Activated naive CD4-positive, alpha-beta T cell treated with anti-CD3 and anti-CD28 coated beads, Interleukin-2, amount 50 U/mL, for 24 hours (primary cell): ENCODE measurements at regions not wholly inside any gene's neighbourhood (a gene's known extent, or its start where the extent isn't known, plus 50 kb on each side); places are given as distances from the start of the nearest gene placed in this dataset.

Source experiments
- H3K27ac Mint-ChIP-seq: one replicate; pipeline ENCODE4 v1.8.0; 2021; ENCODE audit warnings: mild to moderate bottlenecking, mixed read lengths
- H3K27me3 Mint-ChIP-seq: one replicate; pipeline ENCODE4 v1.8.0; 2021; ENCODE audit warnings: mixed read lengths
- H3K36me3 Mint-ChIP-seq: one replicate; pipeline ENCODE4 v1.8.0; 2021; ENCODE audit warnings: mixed read lengths
- H3K4me1 Mint-ChIP-seq: one replicate; pipeline ENCODE4 v1.8.0; 2021; ENCODE audit warnings: mixed read lengths
- H3K4me3 Mint-ChIP-seq: one replicate; pipeline ENCODE4 v1.8.0; 2021; ENCODE audit warnings: mild to moderate bottlenecking, mixed read lengths
- H3K9me3 Mint-ChIP-seq: one replicate; pipeline ENCODE4 v1.8.0; 2021; ENCODE audit warnings: mixed read lengths

DNA sequence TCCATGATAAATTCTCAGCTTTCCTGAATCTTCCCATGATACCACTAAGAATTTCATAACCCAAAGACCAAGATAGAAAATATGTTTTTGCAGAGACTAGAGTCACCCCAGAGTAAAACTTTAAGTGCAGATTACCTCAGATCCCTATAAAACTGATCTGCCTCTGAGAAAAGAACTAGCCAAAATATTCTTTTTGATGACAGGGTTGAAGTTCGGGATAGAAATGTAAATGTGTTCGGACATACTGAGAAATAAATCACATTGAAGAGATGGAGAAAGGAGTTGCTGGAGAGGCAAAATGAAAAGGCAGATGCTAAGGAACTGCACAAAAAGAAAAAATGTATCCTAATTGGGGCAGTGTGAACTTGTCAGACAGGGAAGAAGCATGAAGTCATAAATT is 501.8 kb downstream of the ANKRD50 start:
- no peak overlapping the region for H3K4me3 Mint-ChIP-seq
- no peaks in the 10 kb centered on the region for H3K36me3 Mint-ChIP-seq
- H3K9me3 Mint-ChIP-seq = peaks cover 8% of the 10 kb centered on the region
- no peaks in the 10 kb centered on the region for H3K27me3 Mint-ChIP-seq
- H3K4me1 Mint-ChIP-seq = no peaks in the 10 kb centered on the region
- no peak overlapping the region for H3K27ac Mint-ChIP-seq

DNA sequence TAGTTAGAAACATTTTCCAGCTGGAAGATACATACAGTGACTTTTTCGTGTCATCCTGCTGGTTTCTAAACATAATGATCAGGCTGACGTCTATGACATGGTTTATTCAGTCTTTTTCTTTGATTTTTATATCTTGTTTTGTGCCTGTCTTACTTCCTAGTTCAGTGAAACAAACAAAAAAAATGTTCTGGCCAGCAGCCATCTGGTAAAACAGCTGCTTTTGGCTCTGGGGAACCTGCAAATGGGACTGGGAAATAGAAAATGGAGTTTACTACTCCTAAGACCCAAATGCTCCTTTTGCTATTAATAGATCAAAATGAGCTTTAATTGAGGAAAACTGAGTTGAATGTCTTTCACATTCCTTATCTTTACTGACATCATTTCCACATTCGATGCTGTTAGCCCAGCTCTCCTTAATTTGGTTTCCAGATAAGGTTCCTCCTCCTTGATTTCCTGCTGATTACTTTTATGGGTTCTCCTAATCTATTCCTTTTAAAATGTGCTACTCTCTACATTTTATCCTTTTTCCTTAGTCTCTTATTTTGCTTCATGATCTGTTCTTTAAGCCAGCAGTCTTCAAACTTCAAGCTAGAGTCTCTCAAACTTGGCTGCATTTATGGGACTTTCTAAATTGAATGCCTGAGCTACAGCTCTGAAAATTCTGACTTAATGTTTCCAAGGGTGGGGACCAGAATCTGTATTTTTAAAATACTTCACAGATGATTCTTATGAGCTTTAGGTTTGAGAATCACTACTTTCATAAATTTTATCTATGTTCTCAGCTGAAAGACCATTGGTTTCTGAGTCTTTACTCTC is 499.5 kb downstream of the ANKRD50 start:
- H3K4me3 Mint-ChIP-seq = no peak overlapping the region
- no peaks in the 10 kb centered on the region for H3K4me1 Mint-ChIP-seq
- no peak overlapping the region for H3K27ac Mint-ChIP-seq
- H3K9me3 Mint-ChIP-seq = peaks cover 8% of the 10 kb centered on the region
- no peaks in the 10 kb centered on the region for H3K27me3 Mint-ChIP-seq
- H3K36me3 Mint-ChIP-seq = no peaks in the 10 kb centered on the region

DNA sequence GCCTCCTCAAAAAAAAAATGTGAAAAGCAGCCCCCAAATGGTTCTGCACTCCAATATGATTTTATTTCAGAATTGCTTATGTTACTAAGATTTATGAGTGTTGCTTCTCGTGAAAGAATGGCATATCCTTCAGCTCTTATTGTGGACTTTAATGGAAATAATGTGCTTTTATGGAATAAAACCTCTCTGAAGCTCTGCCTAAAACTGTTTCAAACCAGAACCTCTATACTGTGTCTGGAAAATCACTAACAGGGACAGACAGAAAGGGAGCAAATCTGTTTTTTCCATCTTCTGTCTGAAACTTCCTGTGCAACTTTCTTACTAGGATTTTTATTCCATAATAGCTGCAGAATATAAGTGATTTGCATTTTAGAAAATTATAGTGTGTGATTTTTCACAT is 493.1 kb downstream of the ANKRD50 start:
- H3K4me1 Mint-ChIP-seq = no peaks in the 10 kb centered on the region
- H3K36me3 Mint-ChIP-seq = no peaks in the 10 kb centered on the region
- H3K27me3 Mint-ChIP-seq = no peaks in the 10 kb centered on the region
- H3K9me3 Mint-ChIP-seq = peaks cover 8% of the 10 kb centered on the region
- H3K4me3 Mint-ChIP-seq = no peak overlapping the region
- no peak overlapping the region for H3K27ac Mint-ChIP-seq

DNA sequence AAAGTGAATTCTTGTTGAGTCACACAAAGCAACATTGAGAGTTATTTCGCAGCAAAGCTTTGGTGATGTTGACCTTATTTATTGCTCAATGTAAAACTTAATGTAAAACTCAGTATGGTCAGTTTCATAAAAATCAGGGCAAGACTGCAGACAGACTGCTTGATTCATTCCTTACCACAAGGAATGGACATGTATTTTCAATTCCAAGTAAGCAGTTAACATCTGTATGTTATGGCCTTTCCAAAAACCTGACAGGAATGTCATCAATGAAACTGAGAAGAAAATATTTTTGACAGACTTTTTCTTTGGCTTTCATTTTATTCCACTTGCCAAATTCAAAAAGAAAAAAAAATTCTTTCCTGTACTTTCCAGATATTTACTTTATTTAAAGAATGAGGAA is 488.3 kb downstream of the ANKRD50 start:
- Mint-ChIP-seq H3K27ac (no peak overlapping the region), H3K4me3 (no peak overlapping the region), H3K36me3 (peaks cover 2% of the 10 kb centered on the region), H3K9me3 (no peaks in the 10 kb centered on the region), H3K4me1 (no peaks in the 10 kb centered on the region), H3K27me3 (no peaks in the 10 kb centered on the region)

DNA sequence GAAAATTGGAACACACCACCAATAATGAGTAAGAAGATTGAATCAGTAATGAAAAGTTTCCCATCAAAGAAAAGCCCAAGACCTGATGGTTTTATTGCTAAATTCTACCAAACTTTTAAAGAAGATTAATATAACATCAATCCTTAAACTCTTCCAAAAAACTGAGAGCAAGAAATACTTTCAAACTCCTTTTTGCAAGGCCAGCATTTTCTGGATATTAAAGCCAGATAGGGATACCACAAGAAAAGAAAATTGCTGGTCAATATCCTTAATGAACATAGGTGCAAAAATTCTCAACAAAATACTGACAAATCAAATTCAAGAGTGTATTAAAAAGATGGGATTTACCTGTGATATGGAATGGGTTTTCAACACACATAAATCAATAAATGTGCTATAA is 484.6 kb downstream of the ANKRD50 start:
- no peaks in the 10 kb centered on the region for H3K9me3 Mint-ChIP-seq
- no peaks in the 10 kb centered on the region for H3K4me1 Mint-ChIP-seq
- H3K27me3 Mint-ChIP-seq = no peaks in the 10 kb centered on the region
- no peak overlapping the region for H3K4me3 Mint-ChIP-seq
- H3K27ac Mint-ChIP-seq = no peak overlapping the region
- H3K36me3 Mint-ChIP-seq = peaks cover 2% of the 10 kb centered on the region

DNA sequence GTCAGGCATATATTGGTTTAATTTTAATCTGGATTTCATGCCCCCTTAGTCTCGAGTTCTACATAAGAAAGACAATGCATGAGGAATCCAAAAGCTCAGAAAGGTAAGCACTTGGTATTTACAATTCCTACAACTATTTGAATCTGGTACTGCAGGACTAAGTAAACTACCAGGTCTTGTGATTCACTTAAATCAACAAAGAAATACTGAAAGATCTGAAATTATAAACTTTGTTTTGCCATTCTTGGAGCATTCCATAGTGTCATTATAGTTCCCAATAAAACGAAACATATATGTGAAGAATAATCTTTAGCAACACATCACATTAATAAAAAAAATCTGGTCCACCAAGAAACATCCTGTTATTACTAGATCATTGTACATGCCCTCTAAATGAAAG is 482.3 kb downstream of the ANKRD50 start:
- H3K27me3 Mint-ChIP-seq = no peaks in the 10 kb centered on the region
- H3K4me3 Mint-ChIP-seq = no peak overlapping the region
- H3K9me3 Mint-ChIP-seq = no peaks in the 10 kb centered on the region
- H3K36me3 Mint-ChIP-seq = peaks cover 2% of the 10 kb centered on the region
- H3K4me1 Mint-ChIP-seq = no peaks in the 10 kb centered on the region
- H3K27ac Mint-ChIP-seq = no peak overlapping the region

DNA sequence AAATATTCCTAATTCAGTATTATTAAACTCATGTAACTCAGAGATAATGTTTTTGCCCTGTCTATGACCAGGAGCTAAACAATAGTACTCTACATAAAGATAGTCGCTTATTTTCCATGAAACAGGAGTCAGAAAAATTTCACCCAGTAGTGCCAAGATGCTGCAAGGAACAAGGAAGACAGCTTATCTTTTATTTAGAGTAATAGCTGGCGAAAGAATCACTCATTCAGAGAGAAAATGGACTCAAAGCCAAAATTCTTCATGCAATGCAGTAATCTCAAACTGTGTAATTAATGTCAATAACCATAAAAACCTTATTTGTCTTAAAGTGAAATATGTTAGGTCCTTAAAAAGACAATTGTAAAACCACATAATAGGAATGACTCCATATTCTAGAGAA is 477.8 kb downstream of the ANKRD50 start:
- H3K9me3 Mint-ChIP-seq = no peaks in the 10 kb centered on the region
- H3K36me3 Mint-ChIP-seq = no peaks in the 10 kb centered on the region
- no peak overlapping the region for H3K27ac Mint-ChIP-seq
- no peak overlapping the region for H3K4me3 Mint-ChIP-seq
- no peaks in the 10 kb centered on the region for H3K4me1 Mint-ChIP-seq
- H3K27me3 Mint-ChIP-seq = no peaks in the 10 kb centered on the region

DNA sequence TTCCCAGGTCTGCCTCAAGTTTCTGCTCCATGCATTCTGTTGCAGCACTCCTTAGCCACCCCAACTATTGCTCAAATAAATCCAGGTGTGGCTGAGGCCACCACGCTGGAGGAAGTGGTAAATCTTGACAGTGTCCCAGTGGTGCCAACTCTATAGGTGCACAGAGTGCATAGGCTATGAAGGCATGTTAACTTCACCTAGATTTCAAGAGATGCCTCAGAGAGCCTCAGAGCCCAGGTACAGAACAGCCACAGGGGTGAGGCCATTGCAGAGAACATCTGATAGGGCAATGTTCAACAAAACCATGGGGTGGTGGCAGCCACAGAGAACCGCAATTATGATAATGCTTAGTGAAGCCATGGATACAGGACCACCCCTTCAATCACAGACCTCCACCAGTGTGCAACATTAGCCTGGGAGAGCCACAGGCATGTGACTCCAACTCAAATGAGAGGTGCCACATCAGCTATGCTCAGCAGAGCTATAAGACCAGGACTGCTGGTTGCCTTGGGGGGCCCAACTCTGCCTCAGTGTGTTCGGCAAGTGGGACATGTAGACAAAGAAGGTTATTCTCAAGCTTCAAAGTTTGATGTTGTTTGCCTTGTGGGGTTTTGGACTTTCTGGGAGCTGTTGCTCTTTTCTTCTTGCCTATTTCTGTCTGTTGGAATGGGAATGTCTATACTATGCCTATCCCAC is 468.7 kb downstream of the ANKRD50 start:
- no peak overlapping the region for H3K27ac Mint-ChIP-seq
- no peaks in the 10 kb centered on the region for H3K27me3 Mint-ChIP-seq
- no peaks in the 10 kb centered on the region for H3K4me1 Mint-ChIP-seq
- H3K36me3 Mint-ChIP-seq = no peaks in the 10 kb centered on the region
- H3K4me3 Mint-ChIP-seq = no peak overlapping the region
- H3K9me3 Mint-ChIP-seq = no peaks in the 10 kb centered on the region

DNA sequence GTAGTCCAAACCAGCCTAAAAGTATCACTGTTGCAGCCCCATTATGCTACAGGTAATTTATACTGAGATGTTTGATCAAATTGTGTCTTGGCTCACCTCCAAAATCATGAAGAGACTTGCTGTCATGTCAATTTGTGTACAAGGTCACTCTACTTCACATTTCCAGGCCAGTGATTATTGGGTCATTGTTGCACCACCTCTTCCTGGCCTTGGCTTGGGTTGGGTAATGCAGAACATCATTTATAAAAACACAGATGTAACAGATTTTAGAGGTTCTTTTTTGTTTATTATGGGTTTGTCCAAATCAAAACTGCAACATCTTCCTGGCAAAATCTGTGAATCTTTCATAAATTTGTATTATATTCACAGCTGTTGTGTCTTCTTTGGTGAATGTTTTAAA is 459.5 kb downstream of the ANKRD50 start:
- Mint-ChIP-seq H3K27ac (no peak overlapping the region), H3K27me3 (no peaks in the 10 kb centered on the region), H3K4me1 (no peaks in the 10 kb centered on the region), H3K36me3 (no peaks in the 10 kb centered on the region), H3K4me3 (no peak overlapping the region), H3K9me3 (no peaks in the 10 kb centered on the region)

DNA sequence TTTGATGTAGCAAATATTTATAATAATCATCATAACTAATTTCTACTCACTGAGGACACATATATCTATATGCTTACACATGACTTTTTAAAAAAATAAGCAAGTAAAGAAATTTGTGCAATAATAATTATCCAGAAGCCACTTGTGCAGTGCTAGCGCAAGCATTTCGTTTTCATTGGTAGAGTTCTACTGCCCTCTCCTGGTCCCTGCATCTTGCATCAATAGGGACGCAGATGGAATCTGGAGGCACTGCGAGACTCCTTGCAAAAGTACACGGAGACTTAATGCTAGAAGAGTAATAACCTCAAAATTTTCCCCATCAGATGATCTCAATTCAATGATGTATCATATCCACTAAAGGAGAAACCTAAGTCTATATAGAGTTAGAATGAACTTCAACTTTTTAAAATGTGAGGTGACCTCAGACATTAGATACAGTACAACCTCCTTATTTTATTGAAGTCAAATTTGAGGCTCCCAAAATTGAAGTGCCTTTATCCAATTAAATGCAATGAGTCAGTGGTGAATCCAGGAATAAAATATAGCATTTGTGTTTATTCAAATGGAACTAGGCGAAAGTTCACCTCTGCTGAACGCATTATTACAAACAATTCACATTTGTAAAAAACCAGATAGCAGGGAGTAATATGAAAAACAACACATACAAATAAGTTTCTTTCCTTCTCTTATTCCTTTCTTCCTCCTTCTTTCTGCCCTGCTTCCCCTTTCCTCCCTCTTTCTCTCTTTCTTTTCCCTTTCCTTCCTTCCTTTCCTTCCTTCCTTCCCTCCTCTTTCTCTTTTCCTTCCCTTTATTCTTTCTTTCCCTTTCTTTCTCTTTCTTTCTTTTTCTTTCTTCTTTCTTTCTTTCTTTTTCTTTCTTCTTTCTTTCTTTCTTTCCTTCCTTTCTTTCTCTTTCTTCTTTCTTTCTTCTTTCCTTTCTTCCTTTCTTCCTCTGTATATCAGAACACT is 450.0 kb downstream of the ANKRD50 start:
- Mint-ChIP-seq H3K4me1 (no peaks in the 10 kb centered on the region), H3K27ac (no peak overlapping the region), H3K4me3 (no peak overlapping the region), H3K27me3 (peaks cover 3% of the 10 kb centered on the region), H3K36me3 (no peaks in the 10 kb centered on the region), H3K9me3 (no peaks in the 10 kb centered on the region)

DNA sequence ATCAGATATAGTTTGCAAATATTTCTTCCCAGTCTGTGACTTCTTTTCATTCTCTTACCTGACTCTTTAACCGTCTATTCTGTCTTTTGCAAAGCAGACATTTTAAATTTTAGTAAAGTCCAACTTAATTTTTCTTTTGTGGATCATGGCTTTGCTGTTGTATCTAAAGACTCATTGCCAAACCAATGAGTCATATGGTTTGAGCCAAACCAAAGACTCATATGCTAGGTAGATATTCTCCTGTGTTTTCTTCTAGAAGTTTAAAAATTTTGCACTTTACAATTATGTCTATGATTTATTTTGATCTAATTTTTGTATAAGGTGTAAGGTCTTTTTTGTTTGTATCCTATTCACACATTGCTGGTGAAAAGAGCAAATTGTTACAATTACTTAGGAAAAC is 446.8 kb downstream of the ANKRD50 start:
- Mint-ChIP-seq H3K4me3 (no peak overlapping the region), H3K4me1 (no peaks in the 10 kb centered on the region), H3K27ac (no peak overlapping the region), H3K9me3 (no peaks in the 10 kb centered on the region), H3K36me3 (no peaks in the 10 kb centered on the region), H3K27me3 (peaks cover 3% of the 10 kb centered on the region)

DNA sequence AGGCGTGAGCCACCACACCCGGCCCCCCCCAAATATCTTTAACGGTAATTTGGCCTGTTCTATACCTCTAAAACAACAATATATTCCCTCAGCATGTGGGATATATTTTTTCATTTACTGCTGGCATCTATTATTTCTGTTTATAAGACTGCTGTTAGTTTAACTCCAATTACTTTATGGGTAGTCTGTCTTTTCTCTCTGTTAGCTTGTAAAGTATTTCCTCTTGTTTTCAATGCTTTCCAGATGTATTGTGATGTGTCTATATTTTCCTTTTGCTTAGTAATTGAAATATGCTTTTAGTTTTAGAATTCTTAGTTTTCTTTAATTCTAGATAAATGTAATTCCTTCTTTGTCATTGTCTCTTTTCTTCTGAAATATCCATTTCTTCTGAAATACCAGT is 445.8 kb downstream of the ANKRD50 start:
- no peaks in the 10 kb centered on the region for H3K9me3 Mint-ChIP-seq
- H3K4me1 Mint-ChIP-seq = no peaks in the 10 kb centered on the region
- peaks cover 3% of the 10 kb centered on the region for H3K27me3 Mint-ChIP-seq
- no peak overlapping the region for H3K4me3 Mint-ChIP-seq
- no peak overlapping the region for H3K27ac Mint-ChIP-seq
- no peaks in the 10 kb centered on the region for H3K36me3 Mint-ChIP-seq

DNA sequence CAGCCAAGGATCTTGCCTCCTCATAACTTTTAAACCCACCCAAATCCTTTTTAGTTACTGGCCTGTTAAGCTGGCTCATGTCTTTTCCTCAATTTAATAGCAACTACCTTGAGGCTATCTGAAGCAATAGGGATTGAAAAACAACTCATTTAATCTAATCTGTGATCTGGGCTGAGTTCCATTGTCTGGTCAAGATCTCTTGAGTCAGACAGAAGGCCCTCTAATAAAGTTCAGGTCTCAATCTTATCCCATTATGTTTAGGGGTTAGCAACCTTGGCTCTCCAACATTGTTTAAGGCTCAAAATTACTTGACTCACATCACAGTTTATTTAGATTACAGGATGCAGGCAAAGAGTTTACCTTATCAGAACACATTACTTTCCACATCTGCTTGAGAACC is 436.1 kb downstream of the ANKRD50 start:
- Mint-ChIP-seq H3K36me3 (no peaks in the 10 kb centered on the region), H3K27me3 (peaks cover 1% of the 10 kb centered on the region), H3K4me3 (no peak overlapping the region), H3K4me1 (no peaks in the 10 kb centered on the region), H3K9me3 (peaks cover 6% of the 10 kb centered on the region), H3K27ac (no peak overlapping the region)

DNA sequence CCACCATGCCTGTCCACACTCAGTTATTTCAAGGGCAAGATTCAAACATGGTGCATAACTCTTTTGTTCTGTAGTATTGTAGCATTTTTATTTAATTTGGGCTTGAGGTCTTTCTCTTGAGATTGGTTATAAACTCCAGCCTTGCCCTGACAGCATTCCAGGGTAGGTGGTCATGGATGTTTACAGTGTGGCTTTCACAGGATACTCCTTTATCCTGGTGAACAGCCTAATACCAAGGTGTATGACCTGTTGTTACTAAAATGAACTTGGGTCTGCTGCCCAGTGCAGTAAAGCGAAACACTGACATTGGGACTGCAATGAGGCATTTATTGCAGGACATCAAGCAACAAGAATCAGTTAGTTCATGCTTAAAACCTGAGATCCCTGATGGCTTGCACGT is 434.8 kb downstream of the ANKRD50 start:
- H3K27me3 Mint-ChIP-seq = peaks cover 1% of the 10 kb centered on the region
- no peak overlapping the region for H3K27ac Mint-ChIP-seq
- no peaks in the 10 kb centered on the region for H3K4me1 Mint-ChIP-seq
- H3K4me3 Mint-ChIP-seq = no peak overlapping the region
- no peaks in the 10 kb centered on the region for H3K36me3 Mint-ChIP-seq
- peaks cover 6% of the 10 kb centered on the region for H3K9me3 Mint-ChIP-seq

DNA sequence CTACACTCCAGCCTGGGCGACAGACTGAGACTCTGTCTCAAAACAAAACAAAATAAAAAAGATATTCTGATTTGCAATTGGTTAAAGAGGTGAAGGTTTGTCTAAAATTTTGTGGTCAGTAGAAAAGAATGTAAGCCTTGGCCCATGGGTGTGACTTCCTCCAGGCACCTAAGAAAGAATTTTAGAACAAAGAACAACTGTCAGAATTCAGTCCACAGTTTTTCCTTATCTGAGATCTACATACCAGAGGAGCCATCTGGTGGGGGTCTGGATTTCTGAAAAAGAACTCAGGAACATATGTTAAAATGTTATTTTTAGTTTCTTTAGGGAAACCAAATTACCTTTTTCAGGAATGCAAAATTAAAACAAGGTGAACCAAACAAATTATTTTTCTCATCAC is 434.1 kb downstream of the ANKRD50 start:
- no peak overlapping the region for H3K4me3 Mint-ChIP-seq
- H3K4me1 Mint-ChIP-seq = no peaks in the 10 kb centered on the region
- no peak overlapping the region for H3K27ac Mint-ChIP-seq
- H3K27me3 Mint-ChIP-seq = peaks cover 1% of the 10 kb centered on the region
- peaks cover 6% of the 10 kb centered on the region for H3K9me3 Mint-ChIP-seq
- H3K36me3 Mint-ChIP-seq = no peaks in the 10 kb centered on the region

DNA sequence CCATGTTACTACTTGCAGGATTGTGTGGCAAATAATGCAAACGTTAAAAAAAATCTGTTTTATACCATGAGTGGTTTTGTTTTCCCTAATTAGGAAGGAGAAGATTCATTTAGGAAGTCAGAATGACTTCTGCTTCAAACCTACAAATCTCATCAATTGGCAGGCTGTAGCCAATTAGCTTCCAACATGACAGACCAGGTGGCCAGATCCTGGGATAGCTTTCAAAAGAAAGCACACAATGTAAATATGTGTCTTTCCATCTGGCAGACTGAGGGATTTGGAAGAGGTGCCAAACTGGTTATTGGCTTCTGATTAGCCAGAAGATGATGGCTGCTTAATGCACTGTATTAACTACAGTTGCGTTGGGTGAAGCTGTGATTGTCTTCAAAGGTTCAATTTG is 432.8 kb downstream of the ANKRD50 start:
- Mint-ChIP-seq H3K9me3 (no peaks in the 10 kb centered on the region), H3K36me3 (no peaks in the 10 kb centered on the region), H3K4me3 (no peak overlapping the region), H3K27ac (no peak overlapping the region), H3K27me3 (no peaks in the 10 kb centered on the region), H3K4me1 (no peaks in the 10 kb centered on the region)
